Upper lobe of left lung (tissue), 4 donors: ENCODE measurements at regions not wholly inside any gene's neighbourhood (a gene's known extent, or its start where the extent isn't known, plus 50 kb on each side); places are given as distances from the start of the nearest gene placed in this dataset.

Experiments
- EP300 ChIP-seq, 4 donors: sonication (generic); formaldehyde crosslinking; IDR thresholded peaks; one replicate each; pipeline ENCODE4 v1.5.1; 2017; ENCODE audit warnings: antibody characterized with exemption in 4 of 4, control low read depth in 2 of 4
- POLR2A ChIP-seq, 4 donors: fragments of 450-650 bp; IDR thresholded peaks; one replicate each; pipeline ENCODE4 v1.5.1; 2016 to 2017; ENCODE audit warnings: antibody characterized with exemption in 4 of 4, mild to moderate bottlenecking in 2 of 4
- POLR2AphosphoS5 ChIP-seq, 2 donors: sonication (generic); formaldehyde crosslinking; IDR thresholded peaks; one replicate each; pipeline ENCODE4 v1.5.1; 2017; ENCODE audit warnings: antibody characterized with exemption in 2 of 2

DNA sequence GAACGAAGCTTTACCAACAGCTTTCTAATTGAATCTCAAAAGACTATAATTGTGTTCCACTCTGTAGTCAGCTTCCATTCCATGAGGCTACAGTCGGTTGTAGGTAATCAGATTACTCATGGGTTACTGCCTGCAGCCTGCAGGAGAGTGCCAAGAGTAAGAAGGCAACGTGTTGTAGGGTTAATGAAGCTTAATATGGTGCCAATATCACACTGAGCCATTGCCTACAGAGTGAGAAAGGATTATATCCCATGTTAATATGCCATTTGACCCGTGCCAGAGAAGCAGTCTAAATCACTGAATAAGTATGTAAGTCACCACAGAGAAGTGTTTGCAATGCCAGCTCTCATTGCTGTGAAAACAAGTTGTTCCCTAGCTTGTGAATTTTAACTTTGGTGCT lies 734.5 kb upstream of the ACVR2A start:
- TF ChIP-seq POLR2A (IDR thresholded peaks at IDR 0.05) (no peak), POLR2AphosphoS5 (IDR thresholded peaks at IDR 0.05) (no peak), EP300 (IDR thresholded peaks at IDR 0.05) (no peak)
